T47D (cell line): ENCODE measurements at regions not wholly inside any gene's neighbourhood (a gene's known extent, or its start where the extent isn't known, plus 50 kb on each side); places are given as distances from the start of the nearest gene placed in this dataset.
A peak's percentile ranks its signal among the peaks of the same experiment; 100 is the strongest.
"Not testable (repeated sequence)": the region's sequence is repeated elsewhere in the genome, so short reads cannot be mapped to it uniquely, and the experiment has no call there.

ENCODE experiments used
- DNase-seq, 2 experiments: peaks; one replicate each; pipeline versions ENCODE4 v3.0.0 to v3.0.0-alpha.2; 2011 to 2012; ENCODE audit warnings: low read depth in 1 of 2, low spot score in 1 of 2
- JUND ChIP-seq: IDR thresholded peaks from 2 replicates; pipeline ENCODE4 v1.6.1; 2012; ENCODE audit warnings: low read depth
- in situ Hi-C: cut with HindIII; loops from 2 replicates; pipeline ENCODE4 v1.10.0; 2016; ENCODE audit warnings: low sequenced_read_pairs, low pct_unique_long_range_greater_than_20kb

DNA sequence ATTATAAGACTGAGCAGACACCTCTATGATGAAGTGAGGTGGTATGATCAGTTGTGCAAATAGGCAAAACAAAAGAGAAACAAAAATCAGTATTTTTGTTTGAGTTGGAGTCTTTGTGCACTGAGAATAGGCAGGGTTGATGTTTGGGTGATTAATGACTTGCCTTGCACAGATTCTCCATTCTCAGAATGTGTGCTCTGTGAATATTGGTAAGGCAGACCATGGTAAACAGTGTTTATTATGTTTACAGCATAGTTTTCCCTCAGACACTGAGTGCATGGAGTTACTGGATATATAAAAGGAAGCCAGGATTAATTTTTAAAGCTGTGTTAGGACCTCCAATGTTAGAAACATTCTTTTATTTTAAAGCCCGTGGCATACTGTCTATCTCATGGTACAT, 240.2 kb upstream of the MAGEB16 start:
- TF ChIP-seq JUND = no peak
- DNase-seq = no peak
- in situ Hi-C loops = no loop called here

DNA sequence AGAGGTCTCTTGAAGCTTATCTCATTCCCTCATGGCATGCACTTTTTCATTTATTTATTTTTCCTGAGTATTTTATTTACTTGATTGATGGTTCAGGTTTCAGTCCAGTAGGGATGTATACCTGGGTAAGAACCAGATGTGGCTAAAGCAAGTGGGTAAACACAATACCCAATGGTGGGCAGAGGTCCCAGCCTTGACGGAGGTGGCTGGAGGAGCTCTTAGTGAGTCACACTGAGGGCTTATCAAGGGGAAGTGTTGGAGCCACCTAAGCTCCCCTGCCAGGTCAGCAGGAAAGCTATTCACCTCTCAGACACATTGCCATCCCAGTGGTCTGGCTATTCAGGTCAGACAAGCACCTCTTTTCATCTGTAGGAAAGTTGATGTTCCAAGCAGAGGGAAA, 236.2 kb upstream of the MAGEB16 start:
- TF ChIP-seq JUND = no peak
- no peak for DNase-seq
- in situ Hi-C loops = no loop called here

DNA sequence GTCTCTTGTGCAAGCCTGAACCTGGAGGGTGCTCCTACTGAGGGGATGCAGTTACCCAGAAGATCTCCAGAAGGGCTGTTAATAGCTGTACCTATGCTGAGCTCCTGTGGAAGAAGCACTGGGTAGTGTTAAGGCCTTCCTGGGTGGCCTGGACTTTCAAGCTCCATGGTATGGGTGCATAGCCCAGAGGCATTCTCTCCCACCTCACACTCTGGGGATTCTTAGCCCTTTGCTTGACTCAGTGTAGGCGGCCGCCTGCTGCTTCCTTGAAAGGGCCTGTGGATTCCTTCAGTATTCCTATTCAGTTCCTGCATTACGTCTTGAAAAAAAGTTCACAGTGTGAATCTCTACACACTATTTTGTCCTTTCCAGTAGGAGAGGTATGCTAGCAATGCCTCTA, 235.7 kb upstream of the MAGEB16 start:
- no peak for DNase-seq
- no peak for TF ChIP-seq JUND
- in situ Hi-C loops = no loop called here

DNA sequence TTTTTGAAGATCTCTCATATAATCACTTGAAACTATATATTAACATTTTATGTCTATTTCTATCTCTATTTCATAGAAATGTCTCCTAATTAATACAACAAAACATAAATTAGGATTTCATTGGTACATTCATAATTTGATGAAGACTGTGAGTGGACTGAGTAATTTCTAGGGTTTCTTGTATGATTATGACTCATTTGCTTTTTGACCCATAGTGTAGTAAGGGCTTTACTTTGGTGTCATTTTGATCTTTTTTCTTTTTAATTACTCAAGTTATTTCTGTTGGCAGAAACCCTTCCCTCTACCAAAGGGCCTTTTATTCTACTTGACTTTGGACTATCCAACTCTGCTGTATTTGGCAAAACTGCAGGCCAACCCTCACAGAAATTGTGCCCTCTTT, 207.9 kb upstream of the MAGEB16 start:
- DNase-seq = no peak
- no peak for TF ChIP-seq JUND
- in situ Hi-C loops = no loop called here

DNA sequence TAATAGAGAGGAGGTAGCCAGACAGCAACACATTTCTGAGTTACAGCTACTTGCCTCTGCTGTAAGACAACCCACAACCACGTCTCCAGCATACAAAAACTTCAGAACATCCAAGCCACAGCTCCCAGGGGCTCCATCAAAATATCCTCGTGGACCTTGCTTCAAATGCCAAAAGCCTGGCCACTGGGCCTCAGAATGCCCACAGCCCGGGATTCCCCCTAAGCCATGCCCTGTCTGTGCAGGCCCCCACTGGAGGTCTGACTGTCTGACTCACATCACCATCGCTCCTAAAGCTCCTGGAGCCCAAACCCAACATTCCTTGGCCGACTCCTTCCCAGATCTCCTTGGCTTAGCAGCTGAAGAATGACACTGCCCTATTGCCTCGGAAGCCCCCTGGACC, 186.6 kb upstream of the MAGEB16 start:
- DNase-seq, in situ Hi-C loops: not testable (repeated sequence)

DNA sequence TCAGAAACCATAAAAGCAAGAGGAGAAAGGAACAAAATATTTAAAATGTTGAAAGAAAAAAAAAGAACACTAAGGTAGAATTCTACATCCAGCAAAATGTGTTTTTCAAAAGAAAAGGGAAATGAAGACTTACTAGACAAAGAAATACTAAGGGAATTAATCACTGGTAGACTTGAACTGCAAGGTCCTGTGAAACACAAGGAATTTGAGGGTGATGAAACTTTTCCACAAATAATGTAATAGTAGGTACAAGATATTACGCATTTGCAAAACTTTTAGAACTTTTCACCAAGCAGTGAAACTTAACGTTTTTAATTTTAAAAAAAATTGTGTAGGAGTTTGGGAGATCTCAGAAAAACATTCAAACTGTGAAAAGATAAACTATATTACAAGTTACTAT, 180.3 kb upstream of the MAGEB16 start:
- DNase-seq = no peak
- TF ChIP-seq JUND = no peak
- in situ Hi-C loops = no loop called here

DNA sequence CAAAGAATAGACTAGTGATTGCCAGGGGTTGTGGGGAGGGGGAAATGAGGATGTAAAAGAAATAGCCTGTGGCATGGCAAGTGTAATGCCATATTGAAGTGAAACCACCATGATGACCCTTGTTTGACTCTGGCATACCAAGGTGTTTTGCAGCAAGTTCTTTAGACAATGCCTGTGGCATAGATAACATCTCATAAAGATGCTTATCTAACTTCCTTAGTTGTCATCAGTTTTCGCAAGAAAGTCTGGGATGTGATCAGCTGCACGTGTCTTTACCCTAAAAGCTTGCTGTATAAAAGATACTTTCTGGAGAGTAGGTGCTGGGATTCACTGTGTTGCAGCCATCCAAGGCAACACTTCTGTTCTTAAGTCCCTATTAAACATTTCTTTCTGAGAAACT, 176.1 kb upstream of the MAGEB16 start:
- no peak for DNase-seq
- in situ Hi-C loops = no loop called here
- no peak for TF ChIP-seq JUND

DNA sequence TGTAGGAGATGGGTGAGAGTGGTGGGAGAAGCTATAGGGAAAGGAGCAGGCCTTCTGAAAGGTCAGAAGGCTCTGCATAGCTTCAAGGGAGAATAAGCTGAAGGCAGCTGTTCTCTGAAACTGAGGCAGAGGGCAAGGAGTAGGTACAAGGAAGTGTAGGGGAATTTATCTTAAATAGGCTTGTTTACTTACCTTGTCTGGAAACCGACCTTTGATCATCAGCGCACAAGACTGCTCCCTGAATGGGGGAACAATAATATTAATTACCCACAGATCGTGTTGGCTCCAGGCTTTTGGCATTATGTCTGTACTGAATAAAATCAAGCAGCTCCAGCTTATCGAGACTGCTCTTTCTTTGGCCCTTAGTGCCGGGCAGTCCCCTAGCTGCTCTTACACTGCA, 175.5 kb upstream of the MAGEB16 start:
- DNase-seq = no peak
- no peak for TF ChIP-seq JUND
- in situ Hi-C loops = no loop called here

DNA sequence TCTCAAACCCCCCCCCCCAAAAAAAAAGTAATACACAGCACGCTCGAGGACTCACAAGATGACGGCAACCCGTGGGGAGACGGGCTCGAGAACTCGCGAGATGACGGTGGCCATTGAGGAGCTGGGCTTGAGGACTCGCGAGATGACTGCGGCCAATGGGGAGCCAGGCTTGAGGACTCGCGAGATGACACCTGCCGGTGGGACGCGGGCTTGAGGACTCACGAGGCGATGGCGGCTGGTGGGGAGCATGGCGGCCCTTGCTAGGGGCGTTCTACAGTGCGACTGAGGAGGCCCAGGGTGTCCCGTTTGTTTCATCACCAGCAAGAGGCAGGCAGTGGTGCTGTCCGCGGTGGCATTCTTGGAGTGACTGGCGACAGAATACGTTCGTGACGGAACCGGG, 172.4 kb upstream of the MAGEB16 start:
- in situ Hi-C loops = no loop called here
- peak in 1 of 2 experiments; percentile 19 for DNase-seq
- TF ChIP-seq JUND = no peak

DNA sequence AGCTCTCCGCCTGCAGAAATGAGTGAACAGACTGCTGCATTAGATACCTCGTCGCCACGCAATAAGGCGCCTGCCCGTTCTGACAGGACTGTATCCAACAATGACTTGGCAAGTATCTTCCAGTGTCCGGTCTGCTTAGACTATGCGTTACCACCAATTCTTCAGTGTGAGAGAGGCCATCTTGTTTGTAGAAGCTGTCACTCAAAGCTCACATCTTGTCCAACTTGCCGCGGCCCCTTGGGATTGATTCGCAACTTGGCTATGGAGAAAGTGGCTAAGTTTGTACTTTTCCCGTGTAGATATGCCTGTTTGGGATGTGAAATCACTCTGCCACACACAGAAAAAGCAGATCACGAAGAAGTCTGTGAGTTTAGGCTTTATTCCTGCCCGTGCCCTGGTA, 172.0 kb upstream of the MAGEB16 start:
- in situ Hi-C loops = no loop called here
- TF ChIP-seq JUND = no peak

DNA sequence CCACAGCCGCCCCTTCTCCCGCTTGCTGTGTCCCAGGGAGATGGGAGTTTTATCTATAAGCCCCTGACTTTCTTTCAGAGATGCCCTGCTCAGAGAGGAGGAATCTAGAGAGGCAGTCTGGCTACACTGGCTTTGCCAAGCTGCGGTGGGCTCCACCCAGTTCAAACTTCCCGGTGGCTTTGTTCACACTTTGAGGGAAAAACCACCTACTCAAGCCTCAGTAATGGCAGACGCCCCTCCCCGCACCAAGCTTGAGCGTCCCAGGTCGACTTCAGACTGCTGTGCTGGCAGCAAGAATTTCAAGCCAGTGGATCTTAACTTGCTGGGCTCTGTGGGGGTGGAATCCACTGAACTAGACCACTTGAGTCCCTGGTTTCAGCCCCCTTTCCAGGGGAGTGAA, 162.2 kb upstream of the MAGEB16 start:
- DNase-seq, in situ Hi-C loops: not testable (repeated sequence)

More for the DNA sequence above, 172.0 kb upstream of the MAGEB16 start:
- DNase-seq = no peak

DNA sequence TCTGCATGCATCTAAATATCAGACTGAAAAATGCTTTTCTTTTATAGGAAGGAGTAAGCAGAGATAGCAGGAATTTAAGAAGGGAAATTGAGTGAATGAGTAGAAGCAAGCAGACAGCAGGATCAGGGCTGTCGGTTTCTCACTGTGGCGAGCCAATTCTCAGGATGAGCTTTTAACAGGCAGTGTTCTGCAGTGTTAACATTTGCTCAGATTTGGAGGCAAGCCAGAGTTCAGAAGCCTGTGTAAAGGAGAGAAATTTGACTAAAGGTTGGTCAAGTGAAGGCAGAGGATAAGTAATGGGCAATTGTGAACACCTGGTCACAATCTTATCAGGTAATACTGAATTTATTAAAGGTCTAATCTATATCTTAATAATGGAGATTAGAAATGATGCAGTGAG, 133.3 kb upstream of the MAGEB16 start:
- in situ Hi-C loops = no loop called here
- TF ChIP-seq JUND = no peak
- DNase-seq = no peak

DNA sequence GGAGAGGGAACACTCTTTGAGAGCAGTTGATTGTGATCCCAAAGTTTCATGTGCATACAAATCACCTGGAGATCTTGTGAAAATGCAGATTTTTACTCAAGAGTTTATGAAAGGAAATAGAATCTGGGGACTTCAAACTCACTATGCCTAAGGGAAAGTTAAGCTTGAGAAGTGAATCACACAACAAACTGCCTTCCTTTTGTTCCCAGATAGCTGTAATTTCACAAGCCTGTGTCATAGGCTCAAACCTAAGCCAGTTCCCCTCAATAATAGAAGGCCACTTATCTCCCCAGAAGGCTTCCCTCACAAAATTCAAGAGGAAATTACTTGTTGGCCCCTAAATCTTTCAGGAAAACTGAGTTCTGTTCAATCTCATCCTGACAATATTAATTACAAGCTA, 132.8 kb upstream of the MAGEB16 start:
- in situ Hi-C loops = no loop called here
- TF ChIP-seq JUND = no peak
- no peak for DNase-seq

DNA sequence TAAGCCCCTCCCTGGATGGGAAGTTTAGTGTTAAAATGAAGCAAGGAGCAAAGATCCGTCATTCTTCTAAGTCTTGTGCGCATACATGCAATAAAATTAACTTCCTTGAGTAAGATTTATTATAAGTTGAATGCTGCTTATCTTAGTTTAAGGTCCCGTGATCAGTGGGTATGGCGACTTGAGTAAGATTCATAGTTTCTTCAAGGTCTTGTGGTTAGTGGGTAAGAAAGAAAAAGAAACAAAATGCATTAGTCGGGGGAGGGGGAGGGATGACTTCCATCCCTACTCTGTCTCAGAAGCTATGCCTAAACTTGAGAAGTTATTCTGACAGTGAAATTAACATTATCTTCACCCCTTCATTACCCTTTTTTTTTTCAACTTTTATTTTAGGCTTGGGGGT, 127.3 kb upstream of the MAGEB16 start:
- in situ Hi-C loops = no loop called here
- TF ChIP-seq JUND = no peak
- DNase-seq = no peak

DNA sequence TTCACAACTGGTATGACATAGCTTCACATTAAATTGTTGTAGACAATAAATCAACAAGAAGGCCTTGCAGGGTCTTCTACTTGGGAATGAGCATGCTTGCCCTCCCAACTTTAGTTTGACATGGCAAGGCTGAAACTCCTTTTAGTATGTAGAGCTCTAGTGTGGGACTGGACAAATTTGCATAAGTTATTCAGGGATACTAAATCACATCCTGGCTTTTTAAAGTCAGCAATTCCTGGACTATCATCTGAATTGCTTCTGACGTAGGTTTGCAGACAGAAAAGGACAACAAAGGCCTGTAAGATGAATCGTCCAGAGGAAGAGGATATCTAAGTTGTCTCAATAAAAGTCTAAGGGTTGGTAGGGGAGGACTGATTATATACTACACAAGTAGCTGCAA, 123.0 kb upstream of the MAGEB16 start:
- TF ChIP-seq JUND = no peak
- no peak for DNase-seq
- in situ Hi-C loops = no loop called here
